HG03439 (cell line): ENCODE measurements at regions not wholly inside any gene's neighbourhood (a gene's known extent, or its start where the extent isn't known, plus 50 kb on each side); places are given as distances from the start of the nearest gene placed in this dataset.
"Not testable (repeated sequence)": the region's sequence is repeated elsewhere in the genome, so short reads cannot be mapped to it uniquely, and the experiment has no call there.

Source experiments
- ATAC-seq: cut with Tn5 transposase; IDR thresholded peaks from one replicate; pipeline ENCODE4 v1.9.1; 2021; ENCODE audit warnings: mild to moderate bottlenecking, moderate library complexity; ENCODE audit not compliant: unreplicated experiment

DNA sequence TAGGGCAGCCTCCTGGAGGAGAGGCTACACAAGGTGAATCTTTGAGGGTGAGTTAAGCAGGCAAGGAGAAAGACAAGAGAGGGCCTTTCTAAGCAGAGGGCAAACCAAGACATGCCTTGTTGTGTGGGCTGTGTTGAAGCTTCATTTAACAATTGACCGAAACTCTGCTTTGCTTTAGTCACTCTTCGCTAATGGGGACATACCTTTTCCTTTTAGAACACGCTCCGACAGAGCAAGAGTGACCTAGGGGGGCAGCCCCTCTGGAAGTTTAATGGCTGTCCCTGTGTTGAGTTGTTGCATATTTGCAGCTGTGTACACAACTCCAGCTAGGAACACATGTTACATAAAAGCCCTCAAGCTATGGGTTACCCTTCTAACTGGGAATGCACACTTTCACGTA, 218.1 kb upstream of the WWC1 start:
- no peak for ATAC-seq

DNA sequence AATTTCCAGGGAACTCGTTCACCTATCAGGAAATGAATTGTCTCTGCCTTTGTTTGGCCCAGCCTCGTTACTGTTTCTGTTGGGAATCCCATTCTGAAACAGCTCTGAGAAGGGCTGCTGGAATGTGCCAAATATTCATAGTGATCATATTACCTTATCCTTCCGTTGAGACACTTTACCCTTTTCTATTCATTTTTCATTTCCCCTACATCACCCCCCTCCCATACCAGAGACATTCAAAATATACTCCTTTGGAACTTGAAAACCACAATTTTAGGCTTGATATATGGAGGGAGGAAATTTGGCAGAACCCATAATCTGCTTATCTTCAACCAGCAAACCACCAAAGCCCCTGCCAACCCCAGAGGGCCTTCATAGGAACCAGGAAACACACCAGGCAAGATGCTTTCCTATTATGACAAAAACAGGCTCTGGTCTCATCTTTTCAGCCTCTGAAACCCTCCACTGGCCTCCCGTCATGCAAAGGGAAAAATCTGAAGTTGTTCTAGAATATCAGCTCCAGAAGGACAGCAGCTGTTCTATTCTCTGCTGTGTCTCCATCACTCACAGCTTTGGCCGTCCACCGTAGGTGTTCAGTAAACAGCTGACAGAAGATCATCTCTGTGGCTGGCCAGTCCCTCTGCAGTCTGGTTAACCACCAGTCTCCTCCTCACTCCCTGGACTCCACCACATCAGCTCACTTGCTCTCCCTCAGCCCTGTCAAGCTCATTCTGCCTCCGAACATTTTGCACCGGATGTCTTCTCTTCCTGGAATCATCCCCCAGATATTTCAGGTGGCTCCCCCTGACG, 217.2 kb upstream of the WWC1 start:
- ATAC-seq: no peak

DNA sequence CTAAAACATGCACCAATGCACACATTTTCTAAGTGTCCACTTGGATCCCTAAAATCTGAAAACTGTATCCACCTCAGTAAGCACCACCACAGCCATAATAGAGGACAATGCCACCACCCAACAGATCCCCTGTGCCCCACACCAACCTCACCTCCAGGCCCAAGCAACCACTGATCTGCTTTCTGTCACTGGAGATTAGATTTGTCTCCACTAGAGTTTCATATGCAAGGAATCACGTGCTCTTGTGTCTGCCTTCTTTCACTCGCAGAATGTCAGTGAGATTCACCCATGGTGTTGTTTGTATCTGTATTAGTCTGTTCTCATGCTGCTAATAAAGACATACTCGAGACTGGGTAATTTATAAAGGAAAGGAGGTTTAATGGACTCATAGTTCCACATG, 216.1 kb upstream of the WWC1 start:
- ATAC-seq: no peak

DNA sequence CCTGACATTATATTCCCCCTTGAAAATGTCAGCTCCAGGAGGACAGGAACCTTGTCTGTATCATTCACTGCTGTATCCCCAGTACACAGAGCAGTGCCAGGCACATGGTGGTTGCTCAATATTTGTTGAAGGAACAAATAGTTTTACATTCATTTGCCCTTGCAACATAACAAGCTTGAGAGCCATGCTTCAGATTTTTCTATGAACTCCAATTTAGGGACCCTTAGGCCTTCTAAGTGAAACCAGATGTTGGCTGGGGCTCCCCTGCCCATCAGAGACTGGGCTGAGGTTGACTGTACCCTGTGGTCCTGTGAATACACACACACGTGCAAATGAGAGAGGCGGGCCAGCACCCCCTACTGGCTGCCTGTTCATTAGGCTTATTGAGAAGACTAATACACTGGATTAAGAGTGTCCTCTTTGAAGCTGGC, 214.9 kb upstream of the WWC1 start:
- ATAC-seq: no peak

DNA sequence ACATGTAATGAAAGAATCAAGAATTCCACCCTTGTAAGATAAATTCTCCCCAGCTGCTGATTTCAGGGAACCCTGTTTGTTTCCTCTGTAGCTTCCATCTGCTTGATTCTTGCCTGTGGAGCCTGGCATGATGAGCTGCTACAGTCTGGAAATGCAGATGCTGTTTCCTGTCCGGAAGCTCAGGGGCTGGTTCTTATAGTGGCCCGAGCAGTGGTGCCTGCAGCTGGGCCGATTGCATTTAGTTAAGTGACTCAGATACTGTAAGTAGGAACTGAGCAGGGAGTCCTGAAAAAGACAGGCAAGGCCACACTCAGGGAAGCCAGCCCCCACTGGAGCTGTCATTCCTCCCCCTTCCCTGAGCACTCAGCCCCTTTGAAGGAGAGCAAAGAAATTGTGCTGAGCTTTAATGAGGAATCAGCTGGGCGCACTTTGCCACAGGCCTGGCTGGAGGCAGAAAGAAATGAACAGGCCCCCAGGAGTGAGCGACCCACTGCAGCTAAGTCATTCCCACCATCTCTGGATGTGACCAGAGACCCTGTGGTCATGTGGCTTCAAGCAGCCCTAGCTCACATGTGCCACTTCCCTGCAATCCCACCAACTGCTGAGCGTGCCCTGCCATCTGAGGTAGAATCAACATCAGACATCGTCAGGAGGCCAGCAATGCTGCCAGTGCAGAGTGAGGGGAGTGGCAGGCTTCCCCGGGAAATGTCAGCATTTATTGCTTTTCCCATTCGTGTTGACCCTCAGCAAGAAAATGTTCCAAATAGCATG, 206.0 kb upstream of the WWC1 start:
- ATAC-seq: no peak

DNA sequence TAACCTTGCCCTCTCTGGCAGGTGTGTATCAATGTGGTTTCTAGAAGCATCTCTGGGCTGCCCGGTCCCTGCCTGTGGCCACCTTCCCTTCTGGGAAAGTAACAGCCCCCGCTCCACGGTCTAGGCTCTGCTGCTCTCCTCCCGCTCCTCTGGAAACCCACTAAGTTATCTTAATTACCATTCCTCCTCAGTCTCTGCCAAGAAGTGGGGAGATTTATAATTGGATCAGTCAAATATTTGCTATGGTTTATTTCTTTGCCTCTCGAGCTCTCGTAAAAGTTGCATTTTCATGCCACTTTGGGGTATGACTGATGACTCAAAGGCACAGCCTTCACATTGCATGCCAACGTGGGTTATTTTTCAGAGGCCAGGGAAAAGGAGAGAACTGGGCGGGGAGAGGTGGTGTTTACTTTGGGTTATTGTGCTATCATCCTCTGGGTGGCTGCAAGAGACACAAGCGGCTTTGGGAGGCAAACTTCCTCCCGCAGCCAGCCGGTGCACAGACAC, 205.3 kb upstream of the WWC1 start:
- no peak for ATAC-seq

DNA sequence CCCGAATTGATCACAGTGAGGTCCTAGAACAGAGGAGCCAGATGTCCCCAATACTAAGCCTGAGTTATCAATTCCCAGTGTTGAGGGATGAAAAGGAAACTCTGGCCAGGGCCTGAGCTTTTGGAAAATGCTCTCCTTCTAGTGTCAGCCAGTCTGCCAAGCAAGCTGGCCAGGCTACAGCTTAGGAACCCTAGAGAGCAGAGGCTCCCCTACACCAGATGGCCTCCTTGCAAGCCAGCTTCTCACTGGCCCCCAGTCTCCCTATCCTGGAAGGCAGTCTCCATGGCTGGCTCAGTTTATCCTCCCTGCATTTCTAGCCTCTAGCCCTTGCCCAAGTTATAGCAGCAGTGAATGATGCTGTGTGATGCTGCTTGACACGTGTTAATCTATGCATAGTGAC, 204.7 kb upstream of the WWC1 start:
- ATAC-seq: no peak

DNA sequence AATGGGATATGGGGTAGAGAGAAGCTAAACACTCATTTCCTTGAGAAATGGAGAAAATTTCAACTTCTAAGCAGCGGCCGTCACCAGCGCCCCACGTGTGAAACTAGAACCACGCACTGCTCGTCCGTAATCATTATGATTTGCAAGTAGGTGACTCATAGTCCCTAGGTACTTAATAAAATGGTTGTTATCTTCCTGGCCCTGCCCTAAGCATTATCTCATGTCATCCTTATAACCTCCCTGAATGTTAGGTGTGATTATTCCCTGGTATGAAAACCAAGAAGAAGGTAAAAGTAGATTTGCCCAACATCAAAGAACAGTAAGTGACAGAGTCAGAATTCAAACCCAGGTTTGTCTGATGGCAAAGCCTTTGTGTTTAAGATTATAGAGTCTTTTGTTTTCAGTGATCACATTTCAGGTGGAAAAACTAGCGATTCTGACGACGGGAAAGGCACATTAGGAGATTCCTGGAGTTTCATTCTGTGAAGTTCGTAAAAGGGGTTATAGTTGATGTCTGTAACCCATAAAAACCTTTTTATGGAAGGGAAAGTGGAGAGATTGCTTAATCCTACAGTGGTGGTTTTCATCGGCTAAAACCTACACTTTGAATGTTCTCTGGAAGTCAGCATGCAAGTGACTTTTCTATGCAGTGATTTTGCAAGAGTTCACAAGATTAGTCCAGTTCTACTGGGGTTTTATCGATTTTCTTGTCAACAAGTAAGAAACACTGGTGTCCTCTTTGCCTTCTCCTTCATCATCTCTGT, 202.9 kb upstream of the WWC1 start:
- ATAC-seq: no peak

DNA sequence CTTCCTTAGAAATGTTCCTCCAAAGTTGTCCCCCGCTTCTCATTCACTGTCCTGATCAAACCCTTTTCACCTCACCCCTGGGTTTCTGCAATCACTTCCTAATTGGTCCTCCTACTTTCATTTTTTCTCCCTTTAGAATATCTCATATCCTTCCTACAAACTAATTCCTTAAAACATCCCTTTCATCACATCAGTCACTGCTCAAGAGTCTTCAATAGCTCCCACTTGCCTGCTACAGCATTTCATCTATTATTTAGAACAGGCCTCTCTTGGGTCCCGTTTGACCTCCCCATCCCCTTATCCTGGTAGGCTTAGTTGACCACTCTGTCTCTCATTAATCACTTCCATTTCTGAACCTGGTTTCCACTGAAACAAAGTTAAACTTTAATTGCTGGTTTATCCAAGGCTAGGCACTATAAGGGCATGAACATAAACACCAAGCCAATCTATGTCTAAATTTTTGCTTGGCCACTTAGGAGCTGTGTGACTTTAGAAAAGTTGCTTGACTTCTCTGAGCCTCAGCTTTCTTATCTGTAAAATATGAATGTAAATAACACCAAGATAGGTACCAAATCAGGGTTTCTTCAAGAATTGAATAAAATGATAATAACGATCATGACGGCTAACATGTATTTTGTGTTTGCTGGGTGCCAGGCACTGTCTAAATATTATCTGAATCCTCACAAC, 202.1 kb upstream of the WWC1 start:
- ATAC-seq: no peak

DNA sequence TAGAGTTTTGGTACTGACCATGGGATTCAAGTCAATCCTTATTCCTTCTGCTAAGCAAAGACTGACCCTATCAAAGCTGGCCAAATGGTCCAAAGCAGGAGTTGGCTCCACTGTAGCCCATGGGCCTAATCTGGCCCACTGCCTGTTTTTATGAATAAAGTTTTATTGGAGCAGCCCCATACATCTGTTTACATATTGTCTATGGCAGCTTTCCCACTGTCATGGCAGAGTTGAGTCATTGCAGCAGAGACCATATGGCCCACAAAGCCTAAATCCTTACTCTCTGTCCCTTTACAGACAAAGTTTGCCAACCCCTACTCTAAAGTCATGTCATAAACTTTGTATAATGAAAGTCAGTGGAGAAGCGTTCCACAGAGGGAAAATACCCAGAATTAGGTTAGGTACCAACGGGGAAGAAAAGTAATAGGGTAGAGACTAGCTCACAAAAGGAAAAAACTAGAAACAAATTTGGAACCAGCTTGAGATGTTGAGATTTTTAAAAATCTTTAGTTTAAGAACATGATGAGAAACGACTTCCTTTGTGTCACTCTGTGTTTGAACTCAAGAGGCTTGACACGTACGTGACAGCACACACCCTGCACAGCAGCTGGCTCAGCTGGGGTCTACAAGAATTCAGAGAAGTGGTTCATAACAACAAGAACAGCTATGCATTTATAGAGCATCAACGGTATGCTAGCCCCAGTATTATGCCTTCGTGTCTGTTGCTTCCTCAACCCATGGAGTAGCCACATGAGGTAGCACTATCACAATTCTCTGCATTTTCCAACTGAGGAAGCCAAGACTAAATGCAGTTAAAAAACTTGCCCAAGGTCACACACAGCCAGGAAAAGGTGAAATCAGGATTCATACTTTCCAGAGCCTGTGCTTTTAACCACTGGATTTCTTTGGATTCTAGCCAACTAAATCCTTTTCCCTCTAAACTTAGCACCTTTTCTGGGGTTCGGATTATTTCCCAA, 198.9 kb upstream of the WWC1 start:
- no peak for ATAC-seq

DNA sequence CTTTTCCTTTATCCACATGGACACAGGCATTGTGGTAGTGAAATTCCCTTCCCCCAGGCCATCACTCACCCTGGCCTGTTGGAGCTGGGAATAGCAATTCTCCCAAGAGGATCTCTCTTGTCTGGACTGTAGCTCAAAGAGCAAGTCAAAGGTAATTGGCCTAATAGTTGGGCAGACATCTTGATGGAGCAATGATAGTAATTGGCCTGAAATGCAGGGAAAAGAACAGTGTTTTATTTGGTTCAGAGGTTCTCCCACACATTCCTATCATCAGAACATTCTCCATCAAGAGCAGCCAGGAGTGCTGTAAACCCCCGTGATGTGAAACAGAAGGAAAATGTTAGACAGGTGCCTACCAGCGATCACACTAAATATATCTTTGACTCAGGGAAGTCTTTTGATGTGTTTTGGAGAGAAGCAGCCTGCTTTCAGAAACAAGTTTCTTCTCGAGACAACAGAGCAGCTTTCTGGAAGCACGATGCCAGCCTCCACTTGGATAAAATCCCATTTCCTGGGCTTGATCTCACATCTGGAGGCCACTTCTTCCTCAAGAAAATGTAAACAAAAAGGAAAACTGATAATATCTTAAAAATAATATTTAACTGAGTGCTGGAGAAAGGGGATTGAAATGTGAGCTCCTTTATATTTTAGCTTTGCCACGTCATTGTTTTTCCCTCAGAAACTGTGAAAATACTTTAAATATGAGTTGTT, 198.1 kb upstream of the WWC1 start:
- ATAC-seq: no peak

DNA sequence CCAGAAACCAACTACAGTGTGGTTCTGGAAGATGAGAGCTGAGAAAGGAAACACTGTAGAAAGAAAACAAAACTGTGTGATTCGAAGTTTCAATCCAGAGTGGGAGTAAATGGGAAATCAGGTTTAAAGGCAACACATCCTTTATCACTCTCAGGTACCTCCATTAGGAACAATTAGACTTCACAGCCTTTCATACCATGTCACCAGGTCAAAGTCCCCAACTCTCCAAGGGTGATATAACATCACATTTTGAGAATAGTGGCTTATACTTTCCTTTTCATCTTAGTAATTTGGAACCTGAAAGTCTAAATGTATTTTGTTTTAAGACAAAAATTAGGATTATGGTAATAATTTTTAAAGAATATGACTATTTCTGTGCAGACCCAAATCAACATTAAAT, 194.9 kb upstream of the WWC1 start:
- ATAC-seq: no peak

DNA sequence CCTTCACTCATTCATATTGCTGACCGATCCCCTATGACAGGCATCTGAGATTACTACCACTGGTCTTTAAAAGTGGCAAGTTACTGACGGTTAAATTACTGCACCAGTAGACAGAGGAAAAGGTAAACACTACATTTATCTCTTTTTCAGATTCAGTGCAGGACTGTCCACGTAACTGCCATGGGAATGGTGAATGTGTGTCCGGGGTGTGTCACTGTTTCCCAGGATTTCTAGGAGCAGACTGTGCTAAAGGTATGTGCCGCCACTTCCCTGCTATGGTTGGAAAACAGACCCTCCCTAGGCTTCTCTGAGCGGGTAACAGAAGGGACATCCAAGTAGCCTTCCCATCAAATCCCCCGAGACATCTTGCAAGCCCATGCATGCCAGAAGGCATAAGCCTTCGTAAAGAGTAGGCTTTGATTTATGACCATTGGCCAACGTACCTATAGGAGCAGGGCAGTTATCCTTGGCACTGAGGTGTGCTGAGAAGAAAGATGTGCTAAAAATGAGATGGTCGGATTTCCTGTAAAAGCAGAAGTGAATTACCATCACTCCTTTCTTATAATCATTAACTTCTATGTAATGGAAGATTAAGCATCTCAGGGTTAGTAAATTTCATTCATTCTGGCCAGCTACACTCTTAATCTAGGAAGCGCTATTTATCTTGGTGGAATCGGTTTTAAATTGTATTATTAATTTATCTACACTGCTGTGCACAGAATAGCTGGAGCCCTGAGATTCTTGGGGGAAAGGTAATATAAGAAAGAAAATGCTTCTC, 193.4 kb upstream of the WWC1 start:
- no peak for ATAC-seq

DNA sequence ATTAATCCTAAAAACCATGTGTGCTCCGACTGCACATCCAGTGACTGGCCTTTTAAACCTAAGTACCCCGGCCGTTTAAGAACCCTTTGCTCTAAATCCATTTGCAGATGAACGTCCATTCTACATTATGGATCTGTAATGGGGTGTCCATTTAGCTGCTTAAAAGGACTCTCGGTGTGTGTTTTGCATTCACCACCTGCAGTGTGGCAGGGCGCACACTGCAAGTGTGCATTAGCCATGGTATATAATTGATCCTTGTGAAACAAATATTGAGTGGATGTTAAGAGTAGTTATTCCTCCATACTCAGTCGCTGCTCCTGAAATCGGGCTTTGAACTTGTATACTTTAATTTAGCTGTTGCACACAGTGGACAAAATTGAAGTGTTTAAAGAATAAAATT, 190.1 kb upstream of the WWC1 start:
- no peak for ATAC-seq

DNA sequence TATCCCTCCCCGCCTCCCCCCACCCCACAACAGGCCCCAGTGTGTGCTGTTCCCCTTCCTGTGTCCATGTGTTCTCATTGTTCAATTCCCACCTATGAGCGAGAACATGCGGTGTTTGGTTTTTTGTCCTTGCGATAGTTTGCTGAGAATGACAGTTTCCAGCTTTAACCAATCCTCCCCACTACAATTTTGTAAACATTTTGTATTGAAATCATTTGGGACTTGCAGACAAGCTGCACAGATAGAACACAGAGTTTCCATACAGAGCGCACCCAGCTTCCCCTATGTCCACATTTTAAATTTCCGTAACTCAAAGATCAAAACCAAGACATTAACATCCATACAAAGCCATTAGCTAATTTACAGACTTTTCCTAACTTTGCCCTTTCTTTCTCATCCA, 188.4 kb upstream of the WWC1 start:
- not testable (repeated sequence) for ATAC-seq

DNA sequence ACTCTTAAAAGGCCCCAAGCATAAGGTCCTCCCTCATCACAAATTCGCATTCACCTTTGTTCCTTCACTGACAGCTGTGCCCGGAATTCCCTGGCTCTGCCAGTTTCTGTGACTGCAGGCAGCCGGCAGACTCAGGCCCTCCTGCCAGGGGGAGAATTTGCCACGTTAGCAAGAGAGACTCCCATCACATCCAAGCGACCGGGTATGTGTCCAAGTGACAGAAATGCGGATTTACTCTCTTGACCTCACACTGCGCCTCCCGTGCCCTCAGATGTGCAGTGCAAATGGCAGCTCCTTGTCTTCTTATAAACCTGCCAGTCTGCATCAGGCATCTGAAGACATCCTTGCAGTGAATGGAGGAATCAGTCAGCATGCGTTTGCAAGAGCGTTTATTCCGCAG, 187.1 kb upstream of the WWC1 start:
- no peak for ATAC-seq

DNA sequence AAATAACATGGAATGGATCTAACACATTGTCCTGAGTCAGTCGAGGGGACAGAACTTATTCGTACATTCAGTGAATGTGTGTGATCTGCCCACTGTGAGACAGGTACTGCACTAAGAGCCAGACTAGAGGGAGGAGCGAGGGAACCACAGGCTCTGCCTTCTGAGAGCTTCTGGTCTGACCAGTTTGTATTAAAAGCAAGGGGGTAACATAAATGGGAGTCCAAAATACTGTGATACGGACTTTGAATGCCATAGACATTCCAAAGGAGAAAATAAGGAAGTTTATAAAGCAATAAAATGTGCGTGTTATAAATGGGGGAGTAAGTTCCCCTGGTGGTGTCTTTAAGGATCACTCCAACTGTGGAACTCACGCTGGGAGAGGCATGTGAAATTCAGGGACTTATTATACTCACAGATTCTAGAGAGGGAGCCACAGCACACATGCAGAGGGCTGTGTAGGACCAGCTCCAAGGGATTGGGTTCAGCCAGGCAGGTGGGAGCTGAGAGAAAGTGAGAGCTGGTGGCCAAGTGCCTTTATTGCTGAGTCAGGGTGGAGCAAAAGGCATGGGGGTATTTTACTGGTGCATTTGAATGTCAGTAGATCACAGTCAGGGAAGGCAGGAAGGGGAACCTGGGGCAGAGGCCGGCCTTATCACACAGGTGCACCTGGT, 186.5 kb upstream of the WWC1 start:
- ATAC-seq: no peak
